Trophoblast cell (in vitro differentiated cells and primary cell): ENCODE measurements at regions not wholly inside any gene's neighbourhood (a gene's known extent, or its start where the extent isn't known, plus 50 kb on each side); places are given as distances from the start of the nearest gene placed in this dataset.

ENCODE experiments used
- DNase-seq, 2 donors: peaks; one replicate each; pipeline ENCODE4 v3.0.0-alpha.2; 2016
- H2AFZ ChIP-seq: 2 replicates; pipeline ENCODE4 v1.6.1; 2013; ENCODE audit warnings: low read length, moderate library complexity, mild to moderate bottlenecking; ENCODE audit not compliant: insufficient read depth, poor library complexity
- H2AK5ac ChIP-seq: 2 replicates; pipeline ENCODE4 v1.6.1; 2013; ENCODE audit warnings: mild to moderate bottlenecking, low read length
- H2BK120ac ChIP-seq: 2 replicates; pipeline ENCODE4 v1.6.1; 2013; ENCODE audit warnings: low read length, mild to moderate bottlenecking, moderate library complexity; ENCODE audit not compliant: insufficient read depth, poor library complexity
- H2BK12ac ChIP-seq: 2 replicates; pipeline ENCODE4 v1.6.1; 2013; ENCODE audit warnings: mild to moderate bottlenecking, low read length, moderate library complexity
- H2BK5ac ChIP-seq: 2 replicates; pipeline ENCODE4 v1.6.1; 2013; ENCODE audit warnings: low read length, low read depth, moderate library complexity, mild to moderate bottlenecking; ENCODE audit not compliant: poor library complexity
- H3K14ac ChIP-seq: 2 replicates; pipeline ENCODE4 v1.6.1; 2013; ENCODE audit warnings: mild to moderate bottlenecking, low read length
- H3K18ac ChIP-seq: 2 replicates; pipeline ENCODE4 v1.6.1; 2013; ENCODE audit warnings: mild to moderate bottlenecking, low read length
- H3K23ac ChIP-seq: 2 replicates; pipeline ENCODE4 v1.6.1; 2013; ENCODE audit warnings: low read length
- H3K27ac ChIP-seq: 2 replicates; pipeline ENCODE4 v1.5.1; 2013; ENCODE audit warnings: low read depth, mild to moderate bottlenecking, inconsistent platforms, low read length, moderate library complexity
- H3K27me3 ChIP-seq: 2 replicates; pipeline ENCODE4 v1.6.1; 2013; ENCODE audit warnings: inconsistent platforms, mild to moderate bottlenecking, low read length, moderate library complexity; ENCODE audit not compliant: insufficient read depth
- H3K36me3 ChIP-seq, 2 experiments: 1 replicate in 1 of 2; 2 replicates in 1 of 2; pipeline ENCODE4 v1.6.1; 2013; ENCODE audit warnings: low read length in 2 of 2, mild to moderate bottlenecking in 2 of 2, moderate library complexity in 1 of 2; ENCODE audit not compliant: insufficient read depth in 2 of 2, control insufficient read depth in 1 of 2
- H3K4ac ChIP-seq: 2 replicates; pipeline ENCODE4 v1.6.1; 2013; ENCODE audit warnings: low read depth, mild to moderate bottlenecking, low read length, moderate library complexity
- H3K4me1 ChIP-seq, 2 experiments: 1 replicate in 1 of 2; 2 replicates in 1 of 2; pipeline ENCODE4 v1.6.1; 2013; ENCODE audit warnings: low read length in 2 of 2, mild to moderate bottlenecking in 2 of 2, moderate library complexity in 1 of 2; ENCODE audit not compliant: insufficient read depth in 2 of 2, control insufficient read depth in 1 of 2
- H3K4me2 ChIP-seq: 2 replicates; pipeline ENCODE4 v1.6.1; 2013; ENCODE audit warnings: inconsistent platforms, mild to moderate bottlenecking, low read length, moderate library complexity
- H3K4me3 ChIP-seq: 2 replicates; pipeline ENCODE4 v1.5.1; 2013; ENCODE audit warnings: mild to moderate bottlenecking, low read depth, low read length, inconsistent platforms
- H3K79me1 ChIP-seq: one replicate; pipeline ENCODE4 v1.6.1; 2013; ENCODE audit warnings: low read length
- H3K79me2 ChIP-seq: 2 replicates; pipeline ENCODE4 v1.6.1; 2013; ENCODE audit warnings: low read length, mild to moderate bottlenecking; ENCODE audit not compliant: control insufficient read depth, insufficient read depth, poor library complexity
- H3K9ac ChIP-seq: 2 replicates; pipeline ENCODE4 v1.6.1; 2013; ENCODE audit warnings: mild to moderate bottlenecking, low read length
- H3K9me3 ChIP-seq: 2 replicates; pipeline ENCODE4 v1.6.1; 2013; ENCODE audit warnings: low read depth, mild to moderate bottlenecking, control low read depth, inconsistent platforms, low read length; ENCODE audit not compliant: insufficient read depth
- H4K12ac ChIP-seq: 2 replicates; pipeline ENCODE4 v1.6.1; 2013; ENCODE audit warnings: low read depth, mild to moderate bottlenecking, low read length, moderate library complexity
- H4K8ac ChIP-seq: 2 replicates; pipeline ENCODE4 v1.6.1; 2013; ENCODE audit warnings: low read depth, mild to moderate bottlenecking, low read length, moderate library complexity
- H4K91ac ChIP-seq: one replicate; pipeline ENCODE4 v1.6.1; 2013; ENCODE audit warnings: low read depth, mild to moderate bottlenecking, low read length, moderate library complexity
- WGBS: extraction: QIAGEN DNeasy Blood & Tissue Kit; methylation state at CpG from one replicate; pipeline ENCODE4 v1.1.7; 2013; ENCODE audit warnings: missing lambda C conversion rate; ENCODE audit not compliant: insufficient read length, insufficient coverage; ENCODE audit errors: extremely low coverage; 5-methylcytosine and 5-hydroxymethylcytosine counted together

DNA sequence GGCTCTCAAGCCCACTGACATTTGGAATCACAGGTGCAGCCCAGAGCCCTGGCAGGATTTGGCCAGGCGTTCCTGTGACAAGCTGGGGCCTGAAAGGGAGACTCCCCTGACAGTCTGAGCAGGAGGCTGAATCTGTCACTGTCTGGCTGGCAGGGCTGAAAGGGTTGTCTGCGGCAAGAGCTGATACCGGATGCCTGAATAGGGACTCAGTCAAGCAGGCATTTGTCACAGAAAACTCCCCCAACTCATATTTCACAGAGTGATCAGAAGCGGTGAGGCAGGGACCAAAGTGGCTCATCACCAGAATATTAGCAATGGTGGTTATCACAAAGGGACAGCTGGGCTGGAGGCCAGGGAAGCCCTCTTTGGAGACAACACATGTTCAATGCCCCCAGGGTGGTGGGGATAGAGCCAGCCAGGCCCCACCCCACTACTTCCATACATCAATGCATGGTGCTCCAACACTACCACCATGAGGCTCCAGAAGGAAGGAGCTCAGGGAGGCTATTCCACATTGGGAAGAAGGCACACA, 295.5 kb downstream of the DTWD2 start:
- Histone ChIP-seq H3K18ac (no peak overlapping the region), H4K8ac (no peak overlapping the region), H3K79me1 (no peaks in the 10 kb centered on the region), H4K91ac (no peak overlapping the region), H3K27me3 (no peaks in the 10 kb centered on the region), H2BK12ac (no peak overlapping the region), H3K4me2 (no peak overlapping the region), H2AFZ (no peak overlapping the region), H3K27ac (no peak overlapping the region), H3K9ac (no peak overlapping the region), H2AK5ac (no peak overlapping the region), H2BK120ac (no peak overlapping the region), H3K23ac (no peak overlapping the region), H3K9me3 (no peaks in the 10 kb centered on the region), H3K14ac (no peak overlapping the region), H4K12ac (no peak overlapping the region), H3K4me1 (no peaks in the 10 kb centered on the region), H3K4me3 (no peak overlapping the region), H2BK5ac (no peak overlapping the region), H3K36me3 (no peaks in the 10 kb centered on the region), H3K79me2 (no peaks in the 10 kb centered on the region), H3K4ac (no peak overlapping the region)
- no CpG with 5 or more reads among the region's 4 CpGs for WGBS
- no peak for DNase-seq

DNA sequence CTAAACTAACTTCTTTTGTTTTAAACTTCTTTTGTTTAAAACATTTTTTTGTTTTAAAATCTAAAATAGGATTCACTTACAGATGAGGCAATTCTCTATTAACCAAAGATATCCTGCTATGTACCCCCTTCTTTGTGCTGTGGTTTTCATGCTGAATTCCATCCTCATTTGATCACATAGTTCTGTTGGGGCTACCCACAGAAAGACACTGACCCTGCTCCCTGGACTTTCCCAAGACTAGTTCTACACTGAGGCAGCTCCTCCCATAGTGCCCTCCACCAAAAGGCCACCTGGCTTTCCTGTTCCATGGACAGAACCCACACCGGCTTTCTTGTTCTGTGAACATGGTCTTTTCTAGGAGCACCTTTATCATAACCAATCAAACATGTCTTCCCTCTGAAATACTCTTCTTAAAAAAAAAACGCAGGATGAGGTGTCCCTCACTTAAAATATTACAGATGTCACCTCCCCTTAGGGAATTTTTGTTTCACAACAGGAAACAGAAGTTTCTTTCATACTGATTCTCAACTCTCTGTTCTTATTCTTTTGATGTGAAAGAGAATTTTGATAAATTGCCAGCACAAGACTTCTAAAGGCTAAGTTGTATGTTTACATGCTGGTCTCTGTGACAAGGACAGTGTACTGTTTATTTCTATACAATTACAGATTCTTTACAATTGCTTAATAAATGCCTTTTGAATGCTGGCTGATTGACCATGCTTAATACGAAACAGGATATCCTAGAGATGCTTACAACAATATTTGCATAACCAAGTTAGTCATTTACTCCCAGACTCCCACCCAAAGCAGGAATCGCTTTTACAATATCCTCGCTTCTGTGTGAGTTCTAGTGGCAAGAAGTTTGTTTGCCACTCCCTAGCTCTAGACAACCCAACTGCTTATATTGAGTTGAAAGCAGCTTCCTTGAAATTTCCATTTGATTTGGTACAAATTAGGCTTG, 300.4 kb downstream of the DTWD2 start:
- Histone ChIP-seq H3K4me3 (no peak overlapping the region), H3K9ac (no peak overlapping the region), H3K4me2 (no peak overlapping the region), H4K8ac (no peak overlapping the region), H2AFZ (no peak overlapping the region), H4K12ac (no peak overlapping the region), H3K9me3 (no peaks in the 10 kb centered on the region), H2BK12ac (no peak overlapping the region), H3K4me1 (no peaks in the 10 kb centered on the region), H2AK5ac (no peak overlapping the region), H4K91ac (no peak overlapping the region), H3K18ac (no peak overlapping the region), H3K4ac (no peak overlapping the region), H3K27ac (no peak overlapping the region), H3K79me1 (no peaks in the 10 kb centered on the region), H2BK5ac (no peak overlapping the region), H3K36me3 (no peaks in the 10 kb centered on the region), H2BK120ac (no peak overlapping the region), H3K27me3 (no peaks in the 10 kb centered on the region), H3K23ac (no peak overlapping the region), H3K14ac (no peak overlapping the region), H3K79me2 (no peaks in the 10 kb centered on the region)
- no peak for DNase-seq
- WGBS: no CpG with 5 or more reads among the region's 5 CpGs

DNA sequence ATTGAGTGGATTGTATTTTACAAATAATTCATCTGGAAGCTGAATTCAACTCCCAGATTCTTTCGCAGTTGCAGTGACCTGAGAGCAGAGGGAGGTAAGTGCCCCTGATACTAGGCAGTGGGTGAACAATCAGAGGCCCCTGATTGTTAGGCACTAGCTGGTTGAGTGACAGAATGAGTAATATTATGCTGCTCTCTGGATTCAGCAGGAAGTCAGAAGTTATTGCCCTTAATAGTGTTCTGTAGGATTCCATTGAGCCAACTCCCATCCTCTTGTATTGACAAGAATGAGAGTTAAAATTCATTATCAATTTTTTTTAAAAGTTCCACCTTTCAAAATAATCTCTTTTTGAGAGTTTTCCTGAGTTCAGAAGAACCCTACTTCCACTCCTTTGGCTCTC, 301.2 kb downstream of the DTWD2 start:
- no peak overlapping the region for H4K12ac ChIP-seq
- no CpG with 5 or more reads among the region's 1 CpG for WGBS

DNA sequence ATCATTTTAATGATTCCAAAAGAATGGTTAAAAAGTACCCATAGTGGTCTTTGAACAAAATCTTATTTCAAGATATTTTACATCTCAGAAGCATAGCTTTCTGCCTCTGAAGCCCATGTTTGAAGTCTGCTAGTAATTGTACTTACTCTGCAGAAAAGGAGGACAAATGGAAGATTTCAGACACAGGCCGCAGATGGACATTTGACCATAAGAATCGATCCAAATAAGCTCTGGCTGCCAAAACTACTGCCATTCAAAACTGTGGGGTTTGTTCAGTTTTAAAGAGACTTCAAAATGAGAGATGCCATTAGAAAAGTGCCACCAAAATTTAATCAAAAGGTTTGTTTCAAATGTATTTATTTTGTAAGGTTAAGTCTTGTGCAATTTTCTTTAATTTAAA, 306.7 kb downstream of the DTWD2 start:
- H3K79me1 ChIP-seq: no peaks in the 10 kb centered on the region
- no peak for DNase-seq
- no peaks in the 10 kb centered on the region for H3K79me2 ChIP-seq
- H2AFZ ChIP-seq: no peak overlapping the region
- H3K4me3 ChIP-seq: no peak overlapping the region
- no peaks in the 10 kb centered on the region for H3K27me3 ChIP-seq
- no peak overlapping the region for H3K4me2 ChIP-seq
- H3K27ac ChIP-seq: no peak overlapping the region
- no peak overlapping the region for H2BK12ac ChIP-seq
- no peaks in the 10 kb centered on the region for H3K36me3 ChIP-seq
- no peak overlapping the region for H3K9ac ChIP-seq
- H4K12ac ChIP-seq: no peak overlapping the region
- no peak overlapping the region for H3K23ac ChIP-seq
- H4K91ac ChIP-seq: no peak overlapping the region
- H3K14ac ChIP-seq: no peak overlapping the region
- no peak overlapping the region for H3K4ac ChIP-seq
- H2BK5ac ChIP-seq: no peak overlapping the region
- no peak overlapping the region for H4K8ac ChIP-seq
- no peak overlapping the region for H2BK120ac ChIP-seq
- WGBS: no CpG with 5 or more reads among the region's 2 CpGs
- H3K4me1 ChIP-seq: no peaks in the 10 kb centered on the region
- no peaks in the 10 kb centered on the region for H3K9me3 ChIP-seq
- no peak overlapping the region for H3K18ac ChIP-seq
- H2AK5ac ChIP-seq: no peak overlapping the region

More for the DNA sequence above, 301.2 kb downstream of the DTWD2 start:
- Histone ChIP-seq H3K9me3 (no peaks in the 10 kb centered on the region), H4K91ac (no peak overlapping the region), H3K9ac (no peak overlapping the region), H3K14ac (no peak overlapping the region), H2AK5ac (no peak overlapping the region), H3K79me1 (no peaks in the 10 kb centered on the region), H3K4me3 (no peak overlapping the region), H3K79me2 (no peaks in the 10 kb centered on the region), H3K18ac (no peak overlapping the region), H3K27me3 (no peaks in the 10 kb centered on the region), H2AFZ (no peak overlapping the region), H3K27ac (no peak overlapping the region), H3K4me2 (no peak overlapping the region), H3K4me1 (no peaks in the 10 kb centered on the region), H3K4ac (no peak overlapping the region), H2BK12ac (no peak overlapping the region), H3K36me3 (no peaks in the 10 kb centered on the region), H2BK120ac (no peak overlapping the region), H2BK5ac (no peak overlapping the region), H3K23ac (no peak overlapping the region), H4K8ac (no peak overlapping the region)
- no peak for DNase-seq
